Stimulated activated CD8-positive, alpha-beta memory T cell treated with anti-CD3 and anti-CD28 coated beads, Interleukin-4, amount 100 ng/mL, for 48 hours (primary cell): ENCODE measurements at regions not wholly inside any gene's neighbourhood (a gene's known extent, or its start where the extent isn't known, plus 50 kb on each side); places are given as distances from the start of the nearest gene placed in this dataset.

Experiments
- DNase-seq: peaks from one replicate; pipeline ENCODE4 v3.0.0-alpha.2; 2020

- DNase-seq: no peak
Measured at GRCh38 chr9:99595796-99596195, 225.9 kb upstream of the NR4A3 start.

GRCh38 chr9:99601571-99602111, 220.0 kb upstream of the NR4A3 start:
- no peak for DNase-seq

- no peak for DNase-seq
Measured at GRCh38 chr9:99602854-99603253, 218.8 kb upstream of the NR4A3 start.

GRCh38 chr9:99605016-99605743, 216.5 kb upstream of the NR4A3 start:
- no peak for DNase-seq

- no peak for DNase-seq
Measured at GRCh38 chr9:99606296-99606695, 215.4 kb upstream of the NR4A3 start.

- no peak for DNase-seq
Measured at GRCh38 chr9:99606957-99607356, 214.7 kb upstream of the NR4A3 start.

GRCh38 chr9:99607842-99608448, 213.7 kb upstream of the NR4A3 start:
- no peak for DNase-seq

GRCh38 chr9:99614341-99614740, 207.3 kb upstream of the NR4A3 start:
- no peak for DNase-seq

GRCh38 chr9:99621040-99621439, 200.6 kb upstream of the NR4A3 start:
- no peak for DNase-seq

- DNase-seq: no peak
Measured at GRCh38 chr9:99622679-99623078, 199.0 kb upstream of the NR4A3 start.

GRCh38 chr9:99623780-99624364, 197.8 kb upstream of the NR4A3 start:
- no peak for DNase-seq

- no peak for DNase-seq
Measured at GRCh38 chr9:99624499-99625233, 197.0 kb upstream of the NR4A3 start.

- no peak for DNase-seq
Measured at GRCh38 chr9:99626426-99626825, 195.3 kb upstream of the NR4A3 start.

GRCh38 chr9:99628285-99628684, 193.4 kb upstream of the NR4A3 start:
- DNase-seq: no peak

- no peak for DNase-seq
Measured at GRCh38 chr9:99628849-99629620, 192.7 kb upstream of the NR4A3 start.

- no peak for DNase-seq
Measured at GRCh38 chr9:99632349-99633038, 189.2 kb upstream of the NR4A3 start.

GRCh38 chr9:99633265-99633664, 188.4 kb upstream of the NR4A3 start:
- no peak for DNase-seq

- no peak for DNase-seq
Measured at GRCh38 chr9:99634186-99634585, 187.5 kb upstream of the NR4A3 start.

GRCh38 chr9:99635032-99635431, 186.7 kb upstream of the NR4A3 start:
- no peak for DNase-seq

- no peak for DNase-seq
Measured at GRCh38 chr9:99637641-99638040, 184.0 kb upstream of the NR4A3 start.

GRCh38 chr9:99638971-99639370, 182.7 kb upstream of the NR4A3 start:
- DNase-seq: no peak

GRCh38 chr9:99647604-99648003, 174.1 kb upstream of the NR4A3 start:
- DNase-seq: no peak
